Activated T-cell treated with anti-CD3 and anti-CD28 coated beads for 4 hours (primary cell): ENCODE measurements at regions not wholly inside any gene's neighbourhood (a gene's known extent, or its start where the extent isn't known, plus 50 kb on each side); places are given as distances from the start of the nearest gene placed in this dataset.

ENCODE experiments used
- DNase-seq: peaks from one replicate; pipeline ENCODE4 v3.0.0-alpha.2; 2020

GRCh38 chr3:194281766-194282165 lies 69.4 kb downstream of the CPN2 start:
- DNase-seq = no peak

- DNase-seq = no peak
These were observed 68.5 kb downstream of the CPN2 start for GRCh38 chr3:194282436-194283122.

- no peak for DNase-seq
These were observed 67.7 kb downstream of the CPN2 start for GRCh38 chr3:194283221-194284006.

GRCh38 chr3:194284351-194284750 lies 66.8 kb downstream of the CPN2 start:
- DNase-seq = no peak

GRCh38 chr3:194285024-194285849 lies 65.9 kb downstream of the CPN2 start:
- no peak for DNase-seq

- DNase-seq = no peak
These were observed 65.3 kb downstream of the CPN2 start for GRCh38 chr3:194285850-194286197.

GRCh38 chr3:194286375-194287146 lies 64.6 kb downstream of the CPN2 start:
- DNase-seq = no peak

GRCh38 chr3:194287374-194287773 lies 63.8 kb downstream of the CPN2 start:
- no peak for DNase-seq

- DNase-seq = no peak
These were observed 63.0 kb downstream of the CPN2 start for GRCh38 chr3:194287977-194288706.
